Fibroblast of skin of right quadriceps (primary cell): ENCODE measurements at regions not wholly inside any gene's neighbourhood (a gene's known extent, or its start where the extent isn't known, plus 50 kb on each side); places are given as distances from the start of the nearest gene placed in this dataset.

Experiments used
- DNase-seq: peaks from one replicate; pipeline ENCODE4 v3.0.0-alpha.2; 2013

DNA sequence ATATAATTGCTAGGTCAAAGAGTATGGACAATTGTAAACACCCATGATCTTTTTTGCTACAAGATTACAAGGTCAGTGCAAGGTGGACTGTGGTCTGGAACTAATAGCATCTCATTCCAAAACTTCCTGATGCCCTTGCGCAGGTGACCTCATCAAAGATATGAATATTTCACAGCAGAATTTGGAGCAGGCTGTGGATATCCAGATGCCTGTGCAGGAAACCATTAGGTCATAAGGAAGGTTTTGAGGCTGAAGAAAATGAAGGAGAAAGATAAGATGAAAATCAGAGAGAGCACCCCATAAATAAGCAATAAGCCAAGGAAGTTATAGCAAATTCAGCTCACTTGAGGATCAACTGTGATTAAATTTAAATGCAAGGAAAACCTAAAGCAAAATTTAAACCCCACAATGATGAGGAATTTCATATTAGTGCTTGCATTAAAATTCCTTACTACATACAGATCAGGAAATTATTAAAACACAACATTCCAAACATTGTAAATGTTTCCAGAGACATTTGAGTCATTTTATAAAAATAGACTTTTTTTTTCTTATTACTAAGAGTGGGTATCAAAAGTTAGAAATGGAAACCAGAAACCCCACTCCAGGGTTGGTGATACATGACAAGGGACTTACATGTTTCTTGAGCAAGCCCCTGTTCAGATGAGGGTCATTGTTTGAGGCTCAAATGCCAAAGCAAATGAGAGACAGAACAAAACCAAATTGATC is 100.7 kb upstream of the FAM9C start:
- peak; percentile 62 for DNase-seq

DNA sequence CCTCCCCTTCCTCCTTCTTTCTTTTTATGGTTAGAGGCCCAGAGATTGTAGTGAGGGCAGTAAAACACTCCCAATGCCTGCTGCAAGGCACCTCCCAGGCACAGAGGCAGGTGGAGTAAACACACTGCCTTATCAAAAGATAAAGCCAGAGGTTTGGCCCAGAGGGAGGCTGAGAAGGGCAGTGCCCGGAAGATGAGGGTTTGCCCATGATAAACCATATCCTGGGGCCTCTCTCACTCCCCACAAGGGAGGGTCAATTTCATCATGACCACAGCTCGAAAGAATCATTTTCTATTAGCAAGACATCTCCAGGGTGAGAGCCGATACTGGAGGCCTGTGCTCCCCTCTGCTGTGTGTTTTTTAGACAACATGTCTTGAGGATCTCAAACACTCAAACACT is 98.5 kb upstream of the FAM9C start:
- no peak for DNase-seq

DNA sequence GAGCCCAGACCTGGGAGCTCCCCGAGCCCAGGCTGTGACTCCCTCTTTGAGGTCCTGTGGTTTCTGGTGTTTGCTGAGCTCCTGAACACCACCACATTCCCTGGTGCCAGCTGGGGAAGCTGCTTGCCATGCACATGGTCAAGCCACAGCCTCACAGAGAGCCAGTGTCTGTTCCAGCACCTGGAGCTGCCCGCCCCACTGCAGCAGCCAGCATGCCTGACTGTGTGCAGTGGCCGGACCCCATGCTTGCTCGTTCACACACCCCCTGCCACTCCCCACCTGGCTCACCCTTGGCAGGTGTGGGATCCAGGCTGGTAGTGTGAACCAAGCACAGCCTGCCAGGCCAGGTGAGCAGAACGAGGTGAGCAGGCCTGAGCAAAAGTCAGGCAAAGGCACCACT is 95.6 kb upstream of the FAM9C start:
- no peak for DNase-seq

DNA sequence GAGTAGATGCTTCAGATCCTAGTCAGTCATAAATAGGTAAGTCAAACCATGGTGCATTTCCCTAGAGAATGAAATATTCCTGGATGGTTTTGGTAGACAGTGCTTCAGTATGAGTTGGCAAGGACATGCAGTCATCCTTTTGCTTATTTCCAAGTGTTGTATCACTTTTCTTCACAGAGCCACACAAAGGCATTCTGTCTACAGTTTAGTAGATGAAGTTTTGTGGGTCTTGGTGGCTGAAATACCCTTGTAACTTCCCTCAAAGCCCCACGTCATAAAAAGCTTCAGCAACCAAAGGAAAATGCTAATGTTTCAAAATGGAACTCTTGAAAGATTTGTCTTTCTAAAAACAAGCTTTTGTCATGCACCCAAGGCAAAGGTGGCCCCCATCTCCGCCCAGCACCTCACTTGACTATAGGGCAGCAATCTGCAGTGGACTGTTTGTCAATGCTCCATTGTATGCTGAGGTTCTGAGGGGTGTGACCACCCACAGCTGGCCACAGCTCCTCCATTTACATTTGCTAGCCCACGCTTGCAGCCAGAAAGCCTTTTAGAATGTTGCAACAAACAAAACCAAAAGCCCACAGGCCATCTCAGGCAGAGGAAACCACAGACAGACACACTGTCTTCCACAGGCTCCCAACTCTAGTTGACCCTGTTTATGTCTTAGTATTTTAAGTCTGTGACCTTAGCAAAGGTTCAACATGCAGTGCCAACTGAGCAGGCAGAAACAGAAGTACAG is 87.1 kb upstream of the FAM9C start:
- no peak for DNase-seq

DNA sequence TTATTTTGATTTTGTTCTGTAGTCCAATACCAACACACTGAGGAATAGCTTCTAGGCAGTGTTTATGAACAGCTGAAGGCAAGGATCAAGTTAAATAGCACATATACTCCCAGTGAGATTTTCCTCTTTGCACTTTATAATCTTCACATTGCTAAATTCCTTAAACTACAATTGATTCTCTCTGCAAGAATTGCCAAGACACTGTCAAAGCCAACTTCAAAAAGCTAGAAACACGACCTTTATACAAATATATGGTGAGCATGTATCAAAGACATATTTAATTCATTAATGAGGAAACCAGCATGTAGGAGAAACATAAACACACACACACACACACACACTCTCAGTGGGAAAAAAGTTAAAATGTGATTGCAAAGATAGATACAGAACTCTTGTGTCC is 86.4 kb upstream of the FAM9C start:
- no peak for DNase-seq

DNA sequence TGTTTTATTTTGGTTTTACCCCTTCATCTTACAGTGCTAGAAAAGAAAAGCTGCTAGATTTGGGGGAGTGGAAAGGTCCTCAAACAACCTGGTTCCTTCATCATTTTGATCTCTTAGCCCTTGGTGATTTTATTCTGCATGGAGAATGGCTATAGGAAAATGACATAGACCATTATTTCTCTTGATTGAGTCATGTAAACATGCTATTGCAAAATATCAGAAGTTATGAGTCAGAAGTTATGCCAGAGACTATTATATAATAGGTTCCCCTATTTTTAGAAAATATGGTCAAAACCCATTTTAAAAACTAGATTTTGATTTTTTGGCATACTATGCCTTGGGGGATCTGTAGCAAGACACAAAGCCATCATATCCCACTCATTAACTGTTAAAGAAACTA is 83.7 kb upstream of the FAM9C start:
- DNase-seq: peak; percentile 35

DNA sequence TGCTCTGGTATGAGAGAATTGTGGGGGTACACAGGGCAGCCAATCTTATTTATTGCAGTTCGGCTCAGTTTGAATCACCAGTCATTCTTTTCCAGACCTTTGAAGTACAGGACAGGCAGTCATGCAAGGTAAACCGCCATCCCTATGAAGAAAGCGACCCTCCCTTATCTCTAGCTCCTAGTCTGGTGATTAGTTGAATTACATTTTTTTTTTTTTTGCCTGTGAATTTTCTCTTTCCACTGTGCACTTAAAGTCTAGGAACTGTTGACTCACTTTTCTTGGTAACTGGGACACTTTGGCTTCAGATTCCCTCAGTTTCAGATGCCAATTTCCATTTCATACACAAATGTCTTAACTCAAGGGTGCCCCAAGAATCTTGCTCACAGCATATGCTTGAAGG is 82.4 kb upstream of the FAM9C start:
- no peak for DNase-seq

DNA sequence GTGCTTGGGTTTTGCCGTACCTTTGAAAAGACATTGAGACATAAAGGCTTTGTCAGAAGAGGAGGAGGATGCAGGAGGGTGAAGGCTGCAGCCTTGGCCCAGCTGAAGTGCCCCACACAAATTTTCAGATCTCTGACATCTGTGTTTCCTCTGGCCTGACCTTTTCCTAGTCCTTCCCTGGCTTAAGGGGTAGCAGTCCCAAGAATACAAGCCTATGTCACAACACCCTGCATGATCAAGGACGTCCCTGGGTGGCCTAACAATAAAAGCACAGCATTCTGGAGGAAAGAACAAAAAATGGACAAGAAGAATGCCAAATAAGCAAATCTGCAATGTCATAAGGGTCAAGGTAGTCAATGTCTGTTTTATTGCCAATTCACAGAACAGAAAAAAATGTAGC is 80.8 kb upstream of the FAM9C start:
- no peak for DNase-seq

DNA sequence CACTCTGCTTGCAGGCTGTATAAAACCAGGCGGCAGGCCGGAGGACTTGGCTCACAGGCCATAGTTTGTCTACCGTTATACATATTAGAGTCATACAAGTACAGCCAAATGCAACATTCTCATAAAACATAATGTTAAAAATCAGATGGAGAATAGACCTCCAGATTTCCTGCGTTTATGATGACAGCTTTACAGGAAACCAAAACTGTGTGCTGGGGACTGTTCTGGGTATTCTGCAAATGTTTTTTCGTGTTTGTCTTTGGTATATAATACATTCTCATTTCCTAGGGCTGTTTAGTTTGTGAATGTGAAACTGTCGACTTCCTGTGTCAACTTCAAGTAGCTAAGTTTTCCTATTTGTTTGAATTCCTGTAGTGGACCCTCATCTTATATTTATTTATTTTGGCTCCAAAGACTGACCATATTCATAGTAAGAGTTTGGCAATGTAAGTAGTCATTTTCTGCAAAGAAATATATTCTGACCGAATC is 79.5 kb upstream of the FAM9C start:
- DNase-seq: peak; percentile 76

DNA sequence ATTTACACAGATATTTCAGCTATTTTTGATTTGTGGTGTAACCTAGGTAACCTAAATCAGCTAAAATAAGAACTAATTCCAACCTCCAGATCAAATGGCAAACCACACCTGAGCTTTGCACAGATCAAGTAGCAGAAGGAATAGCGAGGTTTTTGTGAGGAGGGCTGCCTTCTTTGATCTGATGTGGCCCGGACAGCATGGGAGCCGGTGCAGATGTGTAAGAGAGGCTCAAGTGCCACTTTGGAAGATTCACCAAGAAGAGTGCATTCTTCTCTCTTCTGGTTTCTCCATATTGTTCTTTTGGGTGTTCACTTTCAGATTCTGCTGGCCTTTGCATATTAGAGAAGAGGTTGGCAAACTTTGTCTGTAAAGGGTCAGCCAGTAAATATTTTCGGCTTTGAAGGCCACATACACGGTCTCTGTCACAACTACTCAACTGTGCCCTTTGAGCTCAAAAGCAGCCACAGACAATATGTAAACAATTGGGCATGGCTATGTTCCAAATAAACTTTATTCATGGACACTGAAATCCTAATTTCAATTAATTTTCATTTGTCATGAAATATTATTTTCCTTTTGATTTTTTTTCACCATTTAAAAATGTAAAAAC is 78.9 kb upstream of the FAM9C start:
- no peak for DNase-seq

DNA sequence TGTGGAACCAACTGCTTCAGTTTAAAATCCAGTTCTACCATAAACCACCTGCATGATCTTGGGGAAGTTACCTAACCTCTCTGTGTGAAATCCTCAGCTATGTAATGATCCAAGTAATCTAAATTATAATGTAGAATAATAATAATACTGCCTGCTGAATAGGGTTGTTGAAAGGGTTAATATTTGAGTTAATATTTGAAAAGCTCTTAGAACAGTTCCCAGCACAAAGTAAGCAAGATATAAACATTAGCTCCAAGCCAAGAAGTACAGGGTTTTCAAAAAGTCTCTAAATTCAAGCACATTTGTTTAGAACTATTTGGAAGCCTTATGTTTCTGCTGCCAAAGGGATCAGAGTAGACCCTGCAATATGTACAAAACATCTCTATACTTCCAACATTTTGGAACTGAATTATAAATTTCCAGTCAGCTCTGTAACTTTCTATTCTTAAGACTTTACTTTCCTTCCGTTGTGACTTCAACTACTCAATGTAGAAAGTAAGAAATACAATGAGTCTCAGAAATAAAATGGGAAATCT is 76.7 kb upstream of the FAM9C start:
- no peak for DNase-seq

DNA sequence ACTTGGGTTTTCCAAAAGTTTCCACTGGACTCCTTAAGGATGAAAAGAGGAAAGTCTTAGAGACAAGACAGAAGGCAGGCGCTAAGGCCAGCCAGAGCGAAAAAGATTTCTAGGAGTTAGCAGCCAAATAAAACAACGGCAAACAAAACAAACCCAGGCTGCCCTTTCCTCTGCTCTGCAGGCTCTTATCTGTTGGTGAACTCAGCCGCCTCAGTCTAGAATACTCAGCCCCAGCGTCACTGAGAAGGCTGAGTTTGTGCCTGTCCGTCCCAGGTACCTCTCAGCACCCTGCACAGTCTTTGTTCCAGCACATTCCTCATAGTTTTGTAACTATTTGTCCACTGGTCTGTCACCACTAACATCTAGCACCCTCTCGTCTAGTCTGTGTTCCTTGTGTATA is 75.6 kb upstream of the FAM9C start:
- no peak for DNase-seq

DNA sequence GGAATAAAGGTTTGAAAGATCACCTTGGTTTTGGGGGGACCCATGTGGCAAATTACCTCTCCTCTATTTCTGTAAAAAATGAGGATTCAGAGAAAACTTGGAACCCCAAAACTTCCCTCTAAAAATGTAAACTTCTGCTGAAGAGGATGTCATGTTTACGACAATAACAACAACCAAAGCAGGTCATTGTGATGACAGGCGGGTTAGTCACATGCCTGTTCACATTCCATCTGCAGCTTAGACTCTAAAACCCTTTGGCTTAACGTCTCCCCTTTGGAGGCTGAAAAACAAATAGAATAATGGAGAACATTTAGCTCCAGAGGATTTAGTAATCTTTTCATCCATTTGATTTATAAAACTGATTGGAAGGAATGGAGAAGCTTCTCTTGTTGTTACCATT is 75.0 kb upstream of the FAM9C start:
- peak; percentile 37 for DNase-seq

DNA sequence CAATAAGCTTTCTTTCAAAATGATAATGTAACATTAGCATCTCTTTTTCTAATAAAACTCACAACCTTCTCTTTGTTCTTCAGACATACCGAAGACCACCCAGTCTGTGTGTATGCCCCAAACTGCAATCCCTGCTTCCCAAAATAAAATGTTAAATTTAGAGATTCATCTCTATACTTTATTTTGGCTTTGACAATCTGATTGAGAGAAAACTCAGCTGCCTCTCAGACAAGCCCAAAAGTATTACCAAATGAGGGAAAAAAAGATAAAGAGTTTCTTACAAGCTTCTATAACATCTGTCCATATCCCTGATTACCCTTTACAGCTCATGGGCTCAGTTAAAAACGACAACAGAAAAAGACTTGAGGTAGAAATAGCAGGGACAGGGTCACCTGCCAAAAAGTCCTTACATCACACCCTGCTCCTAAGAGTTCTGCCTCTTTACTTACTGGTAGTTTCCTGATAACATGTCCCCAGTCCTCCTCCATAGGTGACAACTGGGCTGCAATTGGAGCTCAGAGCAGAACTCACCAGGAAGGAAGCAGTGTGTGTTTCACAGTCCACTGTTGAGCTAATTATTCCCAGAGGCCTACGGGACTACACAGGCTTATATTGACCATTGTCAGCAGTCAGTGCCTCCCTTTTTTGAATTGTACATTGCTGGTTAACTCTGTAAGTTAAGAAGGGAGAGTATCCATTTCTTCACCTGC is 70.9 kb upstream of the FAM9C start:
- DNase-seq: no peak

DNA sequence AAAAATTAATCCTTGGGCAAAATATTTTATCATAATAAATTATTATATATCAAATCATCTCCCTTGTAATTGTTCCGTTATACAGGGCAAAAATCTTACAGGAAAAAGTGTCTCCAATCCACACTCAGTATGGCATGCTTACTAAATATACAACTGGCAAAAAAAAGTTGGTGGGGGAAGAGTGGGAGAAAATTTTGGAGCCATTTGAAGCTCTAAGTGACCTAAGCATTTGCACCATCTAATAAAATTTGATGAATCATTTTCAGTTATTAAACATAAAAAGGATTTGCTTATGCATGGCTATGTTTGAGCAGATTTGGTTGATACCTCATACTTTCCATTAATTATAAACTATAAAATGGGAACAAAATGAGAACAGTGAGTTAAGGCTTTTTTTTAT is 68.1 kb upstream of the FAM9C start:
- no peak for DNase-seq

DNA sequence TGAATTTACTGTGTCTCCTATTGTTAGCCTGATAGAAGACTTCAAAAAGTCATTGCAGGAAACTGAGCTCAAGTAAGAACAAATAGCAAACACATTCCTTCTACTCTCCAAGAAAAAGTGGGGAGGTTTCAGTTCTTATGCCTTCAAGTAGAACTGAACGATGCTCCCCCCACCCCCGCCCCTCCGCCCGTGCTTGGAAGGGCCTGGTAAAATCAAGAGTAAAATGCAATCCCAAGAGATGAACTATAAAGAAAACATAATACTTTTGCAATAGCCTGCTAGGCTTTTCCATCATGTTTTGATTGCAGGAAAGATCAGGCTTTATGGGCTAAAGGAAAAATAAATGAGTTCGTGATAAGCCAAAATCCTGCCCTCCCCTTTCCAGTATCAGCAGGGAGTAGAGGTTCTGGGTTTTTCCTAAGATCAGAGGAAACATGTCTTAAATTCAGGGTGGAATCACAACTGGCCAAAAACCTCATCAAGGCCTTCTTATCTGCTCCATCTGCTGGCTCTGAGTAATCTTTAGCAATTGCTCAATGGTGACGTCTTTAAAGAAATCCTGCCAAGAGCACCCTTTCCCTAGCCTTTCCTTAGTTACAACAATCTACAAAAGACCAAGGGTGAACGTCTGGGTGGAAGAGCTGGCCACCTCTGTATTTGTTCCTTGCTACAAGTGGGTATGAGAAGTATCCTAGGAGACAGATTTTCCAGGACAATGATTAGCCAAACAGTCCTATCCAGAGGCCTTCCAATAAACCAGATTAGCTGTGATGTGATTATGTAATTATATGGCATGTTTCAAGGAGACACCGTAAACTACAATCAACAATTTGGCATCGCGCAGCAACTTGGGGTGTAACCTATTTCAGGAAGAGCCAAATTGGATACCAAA is 66.3 kb upstream of the FAM9C start:
- DNase-seq: peak; percentile 91

DNA sequence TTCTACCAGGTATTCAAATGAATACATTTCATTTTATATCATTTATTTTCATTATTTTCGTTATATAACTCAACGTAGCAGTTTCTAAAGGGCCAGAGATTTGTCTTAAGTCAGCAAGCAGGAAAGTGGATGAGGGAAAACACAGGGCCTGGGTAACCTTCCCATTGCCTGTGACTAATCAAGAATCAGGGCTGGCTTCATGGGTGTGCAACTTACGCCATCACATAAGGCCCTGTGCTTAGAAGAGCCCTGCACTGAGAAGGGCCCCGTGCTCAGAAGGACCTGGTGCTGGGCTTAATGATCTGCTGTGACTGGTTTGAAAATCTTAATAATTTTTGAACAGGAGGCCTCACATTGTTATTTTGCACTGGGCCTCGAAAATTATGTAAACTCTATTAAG is 65.4 kb upstream of the FAM9C start:
- no peak for DNase-seq

DNA sequence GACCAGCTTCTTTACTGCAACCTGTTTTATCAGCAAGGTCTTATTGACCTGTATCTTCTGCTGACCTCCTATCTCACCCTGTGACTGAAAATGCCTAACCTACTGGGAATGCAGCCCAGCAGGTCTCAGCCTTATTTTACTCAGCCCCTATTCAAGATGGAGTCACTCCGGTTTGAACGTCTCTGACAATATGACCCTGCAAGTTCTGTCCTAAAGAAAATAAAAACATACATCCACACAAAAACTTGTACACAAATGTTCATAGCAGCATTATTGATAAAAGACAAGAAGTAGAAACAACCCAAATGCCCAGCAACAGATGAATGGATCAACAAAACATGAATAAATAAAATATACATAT is 59.5 kb upstream of the FAM9C start:
- no peak for DNase-seq

DNA sequence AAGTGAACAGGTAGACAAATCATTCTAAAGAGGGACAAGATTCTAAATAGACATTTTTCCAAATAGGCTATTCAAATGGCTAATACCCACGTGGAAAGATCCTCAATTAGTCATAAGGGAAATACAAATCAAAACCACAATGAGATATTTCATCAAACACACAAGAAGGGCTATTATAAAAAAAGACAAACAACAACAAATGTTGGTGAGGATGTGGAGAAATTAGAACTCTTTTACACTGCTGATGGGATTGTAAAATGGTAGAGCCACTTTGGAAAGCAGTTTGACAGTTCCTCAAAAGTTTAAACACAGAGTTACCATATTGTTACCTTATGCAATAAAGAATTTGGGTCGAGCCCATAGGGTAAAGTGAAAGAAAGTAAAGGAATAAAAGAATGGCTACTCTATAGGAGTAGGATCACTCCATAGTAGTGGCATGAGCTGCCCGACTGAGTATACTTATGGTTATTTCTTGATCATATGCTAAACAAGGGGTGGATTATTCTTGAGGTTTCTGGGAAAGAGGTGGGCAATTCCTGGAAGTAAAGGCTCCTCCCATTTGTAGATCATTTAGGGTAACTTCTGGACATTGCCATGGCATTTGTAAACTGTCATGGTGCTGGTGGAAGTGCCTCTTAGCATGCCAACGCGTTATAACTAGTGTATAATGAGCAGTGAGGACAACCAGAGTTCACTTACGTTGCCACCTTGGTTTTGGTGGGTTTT is 58.9 kb upstream of the FAM9C start:
- DNase-seq: no peak

DNA sequence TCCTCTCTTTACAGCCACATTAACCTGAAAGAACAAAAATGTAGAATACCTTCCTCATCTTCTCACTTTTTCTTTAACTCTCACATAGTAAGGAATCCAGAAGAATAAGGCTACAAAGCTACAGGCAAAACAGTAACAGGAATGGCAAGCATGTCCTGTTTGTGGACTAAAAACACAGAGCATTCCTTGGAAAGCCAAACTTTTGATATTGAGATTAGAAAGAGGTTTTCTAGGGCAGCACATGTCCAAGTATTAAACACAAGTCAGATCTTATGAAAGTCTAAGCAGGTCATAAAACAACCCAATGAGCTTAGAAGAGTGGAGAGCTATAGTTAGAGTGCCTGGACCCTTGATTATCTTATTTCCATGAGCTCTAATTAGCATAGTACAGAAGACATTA is 58.2 kb upstream of the FAM9C start:
- no peak for DNase-seq

DNA sequence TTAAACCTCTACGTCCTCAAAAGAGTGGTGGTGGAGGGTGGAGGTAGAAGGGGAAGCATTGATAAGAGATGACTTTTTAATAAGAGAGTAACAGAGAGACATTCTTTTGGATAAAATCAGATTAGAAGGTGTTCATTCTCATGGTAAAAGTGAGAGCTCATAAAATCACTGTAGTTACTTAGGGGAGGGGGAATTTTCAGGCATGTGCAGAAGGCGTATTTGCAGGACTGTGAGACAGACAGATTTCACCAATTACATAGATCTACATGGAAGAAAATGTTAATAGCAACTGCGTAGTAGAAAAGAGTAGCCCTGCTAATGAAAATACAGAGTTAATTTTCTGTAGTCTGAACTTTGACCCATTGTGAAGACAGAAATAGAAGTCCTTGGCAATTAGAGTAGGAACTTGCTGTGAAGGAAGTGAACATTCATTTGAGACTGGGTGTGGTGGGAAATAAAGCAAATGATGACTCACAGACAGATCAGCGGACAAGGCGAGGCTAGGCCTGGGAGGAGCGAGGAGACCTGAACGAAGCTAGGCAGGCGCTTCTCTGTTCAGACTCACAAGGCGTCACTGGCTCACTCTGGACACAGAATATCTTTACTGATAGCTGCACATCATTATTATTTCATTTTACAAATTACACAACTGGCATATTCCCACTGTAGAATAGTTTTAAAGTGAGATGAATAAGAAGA is 57.2 kb upstream of the FAM9C start:
- peak; percentile 78 for DNase-seq
